Stimulated activated effector memory CD8-positive, alpha-beta T cell treated with anti-CD3 and anti-CD28 coated beads, Interleukin-12 subunit alpha, Interleukin-12 subunit beta, amount 100 ng/mL, for 72 hours (primary cell): ENCODE measurements at regions not wholly inside any gene's neighbourhood (a gene's known extent, or its start where the extent isn't known, plus 50 kb on each side); places are given as distances from the start of the nearest gene placed in this dataset.

Experiments used
- ATAC-seq: fragments of 150-1000 bp; cut with Tn5 transposase; 2 replicates; pipeline ENCODE4 v1.10.0; 2021
- DNase-seq, 2 donors: peaks; one replicate each; pipeline ENCODE4 v3.0.0; 2021 to 2022; ENCODE audit warnings: low spot score in 2 of 2
- H3K27ac Mint-ChIP-seq: one replicate; pipeline ENCODE4 v1.8.0; 2022; ENCODE audit warnings: mild to moderate bottlenecking, mixed read lengths
- H3K36me3 Mint-ChIP-seq: one replicate; pipeline ENCODE4 v1.8.0; 2022; ENCODE audit warnings: mild to moderate bottlenecking, mixed read lengths
- H3K4me1 Mint-ChIP-seq: one replicate; pipeline ENCODE4 v1.8.0; 2022; ENCODE audit warnings: mixed read lengths
- H3K4me3 Mint-ChIP-seq: one replicate; pipeline ENCODE4 v1.8.0; 2022; ENCODE audit warnings: mild to moderate bottlenecking, mixed read lengths
- H3K9me3 Mint-ChIP-seq: one replicate; pipeline ENCODE4 v1.8.0; 2022; ENCODE audit warnings: mixed read lengths

GRCh38 chr10:80730522-80730921 lies 192.8 kb downstream of the SH2D4B start:
- Mint-ChIP-seq H3K27ac (no peak overlapping the region), H3K36me3 (no peaks in the 10 kb centered on the region), H3K9me3 (no peaks in the 10 kb centered on the region), H3K4me1 (no peaks in the 10 kb centered on the region), H3K4me3 (no peak overlapping the region)
- DNase-seq (no peak), ATAC-seq (no peak)

DNA sequence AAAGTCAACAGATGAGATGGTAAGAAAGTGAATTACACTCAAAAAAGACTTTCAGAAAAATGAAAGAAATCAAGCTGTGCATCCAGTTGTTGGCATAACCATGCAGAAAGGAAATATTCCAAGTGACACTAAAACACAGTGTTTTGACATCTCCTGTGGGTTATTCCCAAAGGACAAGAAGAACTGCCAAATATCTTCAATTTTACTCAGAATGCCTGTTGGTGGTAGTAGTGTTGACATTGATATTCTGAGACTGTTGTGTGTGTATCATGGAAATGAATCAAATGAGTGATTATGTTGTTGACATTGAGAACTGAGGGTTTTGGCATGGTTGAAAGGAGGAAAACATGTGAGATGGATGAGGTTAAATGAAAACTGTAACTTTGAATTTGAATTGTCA lies 196.9 kb downstream of the SH2D4B start:
- Mint-ChIP-seq H3K27ac (no peak overlapping the region), H3K4me1 (no peaks in the 10 kb centered on the region), H3K9me3 (no peaks in the 10 kb centered on the region), H3K4me3 (no peak overlapping the region), H3K36me3 (no peaks in the 10 kb centered on the region)
- DNase-seq (no peak), ATAC-seq (no peak)

DNA sequence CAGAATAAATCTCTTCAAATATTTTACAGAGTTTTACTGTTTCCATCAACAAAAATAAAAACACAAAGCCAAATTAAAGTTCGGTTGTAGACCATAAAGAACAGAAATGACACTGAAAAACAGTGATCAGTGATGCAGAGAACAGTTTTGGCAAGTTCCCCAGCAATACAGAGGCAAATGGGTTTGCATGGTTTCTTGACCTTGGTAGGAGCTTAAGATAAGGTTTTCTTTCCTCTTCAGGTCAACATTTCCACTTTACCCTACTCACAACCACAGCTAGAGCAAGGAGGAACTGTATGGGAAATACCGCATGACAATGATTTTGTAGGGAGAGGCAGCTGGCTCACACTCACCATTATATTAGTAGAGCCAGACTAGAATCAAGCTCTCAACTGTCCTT lies 199.5 kb downstream of the SH2D4B start:
- Mint-ChIP-seq H3K27ac (no peak overlapping the region), H3K9me3 (peaks cover 3% of the 10 kb centered on the region), H3K36me3 (no peaks in the 10 kb centered on the region), H3K4me1 (no peaks in the 10 kb centered on the region), H3K4me3 (no peak overlapping the region)
- no peak for ATAC-seq
- no peak for DNase-seq

- no peak overlapping the region for H3K27ac Mint-ChIP-seq
- H3K4me1 Mint-ChIP-seq = no peaks in the 10 kb centered on the region
- no peaks in the 10 kb centered on the region for H3K36me3 Mint-ChIP-seq
- ATAC-seq = no peak
- DNase-seq = no peak
- H3K9me3 Mint-ChIP-seq = peaks cover 3% of the 10 kb centered on the region
- no peak overlapping the region for H3K4me3 Mint-ChIP-seq
Measured at GRCh38 chr10:80739328-80739727, 201.6 kb downstream of the SH2D4B start.

- Mint-ChIP-seq H3K4me1 (no peaks in the 10 kb centered on the region), H3K9me3 (peaks cover 3% of the 10 kb centered on the region), H3K36me3 (no peaks in the 10 kb centered on the region), H3K4me3 (no peak overlapping the region), H3K27ac (no peak overlapping the region)
- DNase-seq = no peak
- no peak for ATAC-seq
Measured at GRCh38 chr10:80739963-80740715, 202.4 kb downstream of the SH2D4B start.

- DNase-seq = no peak
- H3K4me1 Mint-ChIP-seq = no peaks in the 10 kb centered on the region
- no peak overlapping the region for H3K27ac Mint-ChIP-seq
- no peak overlapping the region for H3K4me3 Mint-ChIP-seq
- H3K36me3 Mint-ChIP-seq = no peaks in the 10 kb centered on the region
- no peak for ATAC-seq
- peaks cover 3% of the 10 kb centered on the region for H3K9me3 Mint-ChIP-seq
Measured at GRCh38 chr10:80741278-80741677, 203.6 kb downstream of the SH2D4B start.

DNA sequence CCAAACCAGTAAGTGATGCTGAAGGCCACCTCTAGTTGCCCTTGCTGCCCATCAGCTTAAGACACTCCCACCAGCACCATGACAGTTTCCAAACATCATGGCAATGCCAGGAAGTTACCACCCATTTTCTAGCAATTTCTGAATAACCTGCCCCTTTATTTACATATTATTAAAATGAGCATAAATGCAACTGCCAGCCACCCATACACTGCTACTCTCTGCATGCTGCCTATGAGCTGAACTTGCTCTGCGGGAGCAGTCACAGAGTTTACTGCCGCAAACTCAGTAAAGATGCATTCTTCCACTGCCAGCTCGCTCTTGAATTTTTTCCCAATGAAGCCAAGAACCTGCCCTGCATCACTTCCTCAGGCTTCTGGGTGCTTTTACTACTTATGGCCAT lies 212.6 kb downstream of the SH2D4B start:
- Mint-ChIP-seq H3K36me3 (no peaks in the 10 kb centered on the region), H3K27ac (no peak overlapping the region), H3K4me3 (no peak overlapping the region), H3K9me3 (no peaks in the 10 kb centered on the region), H3K4me1 (no peaks in the 10 kb centered on the region)
- no peak for DNase-seq
- no peak for ATAC-seq

DNA sequence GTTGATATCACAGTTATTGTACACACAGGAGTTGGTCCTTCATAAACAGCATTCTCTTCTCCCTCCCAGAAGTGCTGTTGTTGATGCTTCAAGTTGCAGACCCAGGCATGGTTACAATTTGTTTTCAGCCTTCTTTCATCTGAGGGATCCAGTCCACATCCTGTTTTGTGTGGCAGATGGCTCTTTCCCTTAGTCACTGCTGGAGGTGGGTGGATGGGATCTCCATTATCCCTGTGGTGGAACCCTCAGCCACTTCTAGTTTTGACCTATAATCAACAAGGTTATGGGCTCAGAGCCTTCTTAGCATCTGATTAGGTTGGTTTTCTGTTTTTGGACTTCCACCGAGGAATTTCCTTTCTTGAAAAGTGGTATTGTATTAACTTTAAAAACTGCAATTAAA lies 214.2 kb downstream of the SH2D4B start:
- Mint-ChIP-seq H3K36me3 (no peaks in the 10 kb centered on the region), H3K4me1 (no peaks in the 10 kb centered on the region), H3K4me3 (no peak overlapping the region), H3K9me3 (no peaks in the 10 kb centered on the region), H3K27ac (no peak overlapping the region)
- ATAC-seq = no peak
- no peak for DNase-seq

GRCh38 chr10:80753612-80754011 lies 215.9 kb downstream of the SH2D4B start:
- Mint-ChIP-seq H3K36me3 (no peaks in the 10 kb centered on the region), H3K4me1 (no peaks in the 10 kb centered on the region), H3K4me3 (no peak overlapping the region), H3K9me3 (no peaks in the 10 kb centered on the region), H3K27ac (no peak overlapping the region)
- DNase-seq (no peak), ATAC-seq (no peak)

DNA sequence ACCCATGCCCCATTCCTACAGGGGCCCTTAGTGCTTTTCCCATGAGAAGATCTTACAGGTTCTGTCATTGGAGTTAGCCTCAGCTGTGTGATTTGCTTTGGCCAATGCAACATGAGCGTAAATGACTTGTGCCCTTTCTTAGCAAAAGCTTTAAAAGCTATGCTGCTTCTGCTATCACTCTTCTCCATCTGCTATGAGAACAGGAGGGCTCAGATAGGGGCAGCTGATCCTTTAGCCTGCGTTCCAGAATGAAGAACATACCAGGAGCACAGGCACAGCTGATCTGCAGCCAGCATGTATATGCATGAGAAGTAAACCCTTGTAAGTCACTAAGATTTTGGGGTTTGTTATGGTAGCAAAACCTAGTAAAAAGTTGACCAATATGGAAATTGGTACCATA lies 218.2 kb downstream of the SH2D4B start:
- Mint-ChIP-seq H3K4me3 (no peak overlapping the region), H3K4me1 (no peaks in the 10 kb centered on the region), H3K9me3 (no peaks in the 10 kb centered on the region), H3K27ac (no peak overlapping the region), H3K36me3 (no peaks in the 10 kb centered on the region)
- ATAC-seq (no peak), DNase-seq (no peak)

- no peaks in the 10 kb centered on the region for H3K36me3 Mint-ChIP-seq
- no peak overlapping the region for H3K4me3 Mint-ChIP-seq
- no peak for DNase-seq
- no peak overlapping the region for H3K27ac Mint-ChIP-seq
- no peaks in the 10 kb centered on the region for H3K4me1 Mint-ChIP-seq
- no peaks in the 10 kb centered on the region for H3K9me3 Mint-ChIP-seq
- ATAC-seq = no peak
Measured at GRCh38 chr10:80759693-80760092, 222.0 kb downstream of the SH2D4B start.

DNA sequence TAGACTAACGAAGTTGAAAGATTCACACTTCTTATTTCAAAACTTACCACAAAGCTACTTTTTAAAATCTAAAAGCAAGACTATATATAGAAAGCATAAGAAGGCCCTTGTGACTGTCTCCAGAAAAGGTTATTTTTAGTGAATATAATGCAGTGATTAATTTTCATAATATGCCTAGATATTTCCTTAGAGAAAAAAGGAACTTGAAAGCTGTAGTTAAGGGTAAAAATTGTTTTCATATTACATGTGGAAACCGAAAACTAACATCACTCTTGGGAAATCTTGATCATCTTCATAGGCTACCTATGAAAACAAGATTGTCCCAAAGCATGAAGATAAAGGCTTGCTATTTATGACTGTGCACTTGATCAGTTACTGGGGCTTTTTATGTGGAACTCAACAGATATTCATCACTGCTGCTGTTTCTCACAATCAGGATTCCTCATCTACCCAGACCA lies 223.2 kb downstream of the SH2D4B start:
- Mint-ChIP-seq H3K4me1 (no peaks in the 10 kb centered on the region), H3K4me3 (no peak overlapping the region)
- no peak for ATAC-seq

DNA sequence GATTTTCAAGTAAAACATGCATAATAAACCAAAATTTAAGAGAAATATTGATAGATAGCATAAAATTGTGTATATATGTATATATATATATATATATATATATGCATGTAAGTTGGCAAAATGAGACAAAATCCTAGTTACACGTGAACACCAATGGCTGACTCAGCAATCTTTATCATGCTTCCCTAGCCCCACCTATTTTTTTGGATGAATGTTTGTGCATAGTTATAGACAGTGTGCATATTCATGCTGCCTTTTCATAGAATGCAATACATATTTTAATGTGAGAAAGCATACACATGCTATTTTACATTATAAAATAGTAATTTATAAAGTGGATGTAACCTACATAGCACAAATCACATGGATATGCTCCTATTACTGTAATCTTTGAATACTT lies 230.3 kb downstream of the SH2D4B start:
- ATAC-seq (no peak), DNase-seq (no peak)
- no peaks in the 10 kb centered on the region for H3K4me1 Mint-ChIP-seq
- H3K36me3 Mint-ChIP-seq = no peaks in the 10 kb centered on the region
- H3K4me3 Mint-ChIP-seq = no peak overlapping the region
- H3K27ac Mint-ChIP-seq = no peak overlapping the region
- no peaks in the 10 kb centered on the region for H3K9me3 Mint-ChIP-seq

More for the DNA sequence above, 223.2 kb downstream of the SH2D4B start:
- Mint-ChIP-seq H3K9me3 (no peaks in the 10 kb centered on the region), H3K36me3 (no peaks in the 10 kb centered on the region), H3K27ac (no peak overlapping the region)
- DNase-seq = no peak

- Mint-ChIP-seq H3K4me3 (no peak overlapping the region), H3K9me3 (peaks cover 2% of the 10 kb centered on the region), H3K27ac (no peak overlapping the region), H3K4me1 (no peaks in the 10 kb centered on the region), H3K36me3 (no peaks in the 10 kb centered on the region)
- no peak for ATAC-seq
- DNase-seq = no peak
Measured at GRCh38 chr10:80769700-80770160, 232.0 kb downstream of the SH2D4B start.

DNA sequence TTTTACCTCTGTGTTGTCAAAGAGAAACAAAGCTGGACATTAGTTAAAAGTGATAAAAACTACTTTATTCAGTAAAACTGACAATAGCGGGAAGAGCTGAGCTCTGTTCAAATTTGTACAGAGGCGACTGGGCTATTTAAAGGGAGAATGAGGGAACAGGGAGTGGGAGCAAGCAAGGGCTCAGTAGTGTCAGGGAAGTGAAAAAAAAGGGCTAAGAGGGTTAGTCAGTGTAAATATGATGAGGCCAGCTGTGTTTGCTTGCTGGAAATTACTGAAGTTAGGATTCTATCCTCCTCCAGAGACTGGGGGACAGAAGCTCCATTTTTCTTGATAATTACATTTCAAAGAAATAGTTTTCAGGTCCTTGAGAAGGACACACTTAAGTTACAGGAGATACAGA lies 232.5 kb downstream of the SH2D4B start:
- no peak overlapping the region for H3K4me3 Mint-ChIP-seq
- DNase-seq = no peak
- ATAC-seq = no peak
- peaks cover 2% of the 10 kb centered on the region for H3K9me3 Mint-ChIP-seq
- H3K4me1 Mint-ChIP-seq = no peaks in the 10 kb centered on the region
- no peak overlapping the region for H3K27ac Mint-ChIP-seq
- H3K36me3 Mint-ChIP-seq = no peaks in the 10 kb centered on the region

DNA sequence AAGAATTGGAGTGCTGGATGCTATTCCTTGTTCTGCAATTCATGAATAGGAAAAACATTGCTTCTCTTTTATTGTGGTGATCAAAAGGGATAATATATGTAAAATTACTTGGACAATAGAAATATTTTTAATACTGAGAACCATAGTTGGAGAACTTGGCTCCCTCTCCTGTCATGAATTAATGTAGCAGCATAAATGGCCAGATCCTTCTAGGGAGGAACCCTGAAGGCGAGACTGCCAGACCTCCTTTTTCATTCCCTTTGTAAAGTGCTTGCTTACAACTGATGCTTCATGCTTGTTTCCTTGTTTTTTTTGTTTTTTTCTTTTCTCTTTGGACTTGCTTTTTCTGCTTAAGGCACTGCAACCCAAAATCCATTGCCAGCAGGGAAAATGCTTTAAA lies 233.6 kb downstream of the SH2D4B start:
- no peak for ATAC-seq
- H3K9me3 Mint-ChIP-seq = peaks cover 2% of the 10 kb centered on the region
- H3K4me3 Mint-ChIP-seq = no peak overlapping the region
- H3K4me1 Mint-ChIP-seq = no peaks in the 10 kb centered on the region
- no peak overlapping the region for H3K27ac Mint-ChIP-seq
- no peaks in the 10 kb centered on the region for H3K36me3 Mint-ChIP-seq
- DNase-seq = no peak
